Peyer's patch (tissue), 4 donors: ENCODE measurements at regions not wholly inside any gene's neighbourhood (a gene's known extent, or its start where the extent isn't known, plus 50 kb on each side); places are given as distances from the start of the nearest gene placed in this dataset.

Experiments
- DNase-seq, 3 donors: peaks; one replicate each; pipeline ENCODE4 v3.0.0-alpha.2; 2017 to 2019
- H3K27ac ChIP-seq, 4 donors: fragments of 200-600 bp; sonication (generic); one replicate each; pipeline ENCODE4 v1.5.1; 2016 to 2019
- H3K27me3 ChIP-seq, 2 donors: fragments of 200-600 bp; sonication (generic); one replicate each; pipeline ENCODE4 v1.5.1; 2019
- H3K36me3 ChIP-seq, 3 donors: fragments of 200-600 bp; sonication (generic); one replicate each; pipeline ENCODE4 v1.5.1; 2016 to 2019
- H3K4me1 ChIP-seq, 4 donors: fragments of 200-600 bp; sonication (generic); one replicate each; pipeline ENCODE4 v1.5.1; 2016 to 2019
- H3K4me3 ChIP-seq, 4 donors: fragments of 200-600 bp; sonication (generic); 1 replicate in 3 of 4; 2 replicates in 1 of 4; pipeline ENCODE4 v1.5.1; 2016 to 2019; ENCODE audit warnings: mild to moderate bottlenecking in 1 of 4
- H3K9me3 ChIP-seq, 4 donors: fragments of 200-600 bp; sonication (generic); one replicate each; pipeline ENCODE4 v1.5.1; 2016 to 2019; ENCODE audit warnings: mild to moderate bottlenecking in 1 of 4
- CTCF ChIP-seq, 6 experiments: fragments of 450-650 bp in 4 of 6; fragments of 200-600 bp in 2 of 6; sonication (generic) in 1 of 6; IDR thresholded peaks; one replicate each; pipeline ENCODE4 v1.5.1; 2017 to 2019; ENCODE audit warnings: antibody characterized with exemption in 6 of 6, mild to moderate bottlenecking in 3 of 6, moderate library complexity in 1 of 6
- POLR2A ChIP-seq, 2 donors: fragments of 450-650 bp; IDR thresholded peaks; one replicate each; pipeline ENCODE4 v1.5.1; 2017; ENCODE audit warnings: antibody characterized with exemption in 2 of 2, mild to moderate bottlenecking in 2 of 2, moderate library complexity in 2 of 2

GRCh38 chr2:198774576-198774975 lies 683.2 kb downstream of the SATB2 start:
- DNase-seq = no peak
- H3K4me1 ChIP-seq = no peaks in the 10 kb centered on the region
- TF ChIP-seq CTCF (IDR thresholded peaks at IDR 0.05) (no peak), POLR2A (IDR thresholded peaks at IDR 0.05) (no peak)
- no peak overlapping the region for H3K4me3 ChIP-seq
- no peaks in the 10 kb centered on the region for H3K27me3 ChIP-seq
- H3K27ac ChIP-seq = no peak overlapping the region
- no peaks in the 10 kb centered on the region for H3K9me3 ChIP-seq
- no peaks in the 10 kb centered on the region for H3K36me3 ChIP-seq

GRCh38 chr2:198767694-198768093 lies 690.0 kb downstream of the SATB2 start:
- Histone ChIP-seq H3K4me1 (no peaks in the 10 kb centered on the region), H3K4me3 (no peak overlapping the region), H3K36me3 (no peaks in the 10 kb centered on the region), H3K27me3 (no peaks in the 10 kb centered on the region), H3K9me3 (no peaks in the 10 kb centered on the region), H3K27ac (no peak overlapping the region)
- DNase-seq = no peak
- TF ChIP-seq POLR2A (IDR thresholded peaks at IDR 0.05) (no peak), CTCF (IDR thresholded peaks at IDR 0.05) (no peak)

- no peaks in the 10 kb centered on the region for H3K9me3 ChIP-seq
- no peak overlapping the region for H3K4me3 ChIP-seq
- TF ChIP-seq CTCF (IDR thresholded peaks at IDR 0.05) = no peak
- no peak for TF ChIP-seq POLR2A (IDR thresholded peaks at IDR 0.05)
- H3K27me3 ChIP-seq = no peaks in the 10 kb centered on the region
- no peak overlapping the region for H3K27ac ChIP-seq
- H3K36me3 ChIP-seq = no peaks in the 10 kb centered on the region
- DNase-seq = no peak
- H3K4me1 ChIP-seq = no peaks in the 10 kb centered on the region
Measured at GRCh38 chr2:198763793-198764192, 693.9 kb downstream of the SATB2 start.

- no peaks in the 10 kb centered on the region for H3K27me3 ChIP-seq
- no peaks in the 10 kb centered on the region for H3K36me3 ChIP-seq
- no peaks in the 10 kb centered on the region for H3K9me3 ChIP-seq
- H3K4me1 ChIP-seq = no peaks in the 10 kb centered on the region
- no peak for DNase-seq
- no peak for TF ChIP-seq POLR2A (IDR thresholded peaks at IDR 0.05)
- no peak for TF ChIP-seq CTCF (IDR thresholded peaks at IDR 0.05)
- H3K4me3 ChIP-seq = no peak overlapping the region
- no peak overlapping the region for H3K27ac ChIP-seq
Measured at GRCh38 chr2:198762441-198762840, 695.3 kb downstream of the SATB2 start.

GRCh38 chr2:198757069-198757468 lies 700.7 kb downstream of the SATB2 start:
- no peaks in the 10 kb centered on the region for H3K4me1 ChIP-seq
- H3K27me3 ChIP-seq = no peaks in the 10 kb centered on the region
- no peaks in the 10 kb centered on the region for H3K36me3 ChIP-seq
- no peaks in the 10 kb centered on the region for H3K9me3 ChIP-seq
- TF ChIP-seq POLR2A (IDR thresholded peaks at IDR 0.05) (no peak), CTCF (IDR thresholded peaks at IDR 0.05) (no peak)
- H3K4me3 ChIP-seq = no peak overlapping the region
- no peak for DNase-seq
- no peak overlapping the region for H3K27ac ChIP-seq

- no peak for DNase-seq
- Histone ChIP-seq H3K4me3 (no peak overlapping the region), H3K9me3 (no peaks in the 10 kb centered on the region), H3K36me3 (no peaks in the 10 kb centered on the region), H3K27me3 (no peaks in the 10 kb centered on the region), H3K4me1 (no peaks in the 10 kb centered on the region), H3K27ac (no peak overlapping the region)
- TF ChIP-seq CTCF (IDR thresholded peaks at IDR 0.05) = no peak
- TF ChIP-seq POLR2A (IDR thresholded peaks at IDR 0.05) = no peak
Measured at GRCh38 chr2:198756166-198756565, 701.6 kb downstream of the SATB2 start.
